Stimulated activated CD4-positive, alpha-beta T cell treated with anti-CD3 and anti-CD28 coated beads, Interleukin-15, amount 100 ng/mL, for 24 hours (primary cell): ENCODE measurements at regions not wholly inside any gene's neighbourhood (a gene's known extent, or its start where the extent isn't known, plus 50 kb on each side); places are given as distances from the start of the nearest gene placed in this dataset.
"Not testable (repeated sequence)": the region's sequence is repeated elsewhere in the genome, so short reads cannot be mapped to it uniquely, and the experiment has no call there.

Experiments used
- DNase-seq: peaks from one replicate; pipeline ENCODE4 v3.0.0-alpha.2; 2020

DNA sequence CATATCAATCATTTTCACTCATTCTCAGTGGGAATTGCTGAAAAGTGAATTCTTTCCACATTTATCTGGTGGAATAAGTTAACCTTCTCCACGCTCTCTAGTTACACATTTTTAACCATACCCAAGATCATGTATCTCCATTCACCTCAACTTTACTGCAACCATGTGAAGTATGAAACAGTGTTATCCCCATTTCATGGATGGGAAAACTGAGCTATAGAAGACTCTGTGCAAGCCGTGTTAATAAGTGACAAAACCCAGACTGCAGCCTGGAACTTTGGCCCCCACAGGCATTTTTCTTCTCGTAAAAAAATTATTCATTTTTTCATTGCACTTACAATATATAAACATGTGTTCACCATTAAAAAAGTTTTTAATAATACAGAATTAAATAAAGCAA, 82.4 kb upstream of the CCND2 start:
- DNase-seq = no peak

DNA sequence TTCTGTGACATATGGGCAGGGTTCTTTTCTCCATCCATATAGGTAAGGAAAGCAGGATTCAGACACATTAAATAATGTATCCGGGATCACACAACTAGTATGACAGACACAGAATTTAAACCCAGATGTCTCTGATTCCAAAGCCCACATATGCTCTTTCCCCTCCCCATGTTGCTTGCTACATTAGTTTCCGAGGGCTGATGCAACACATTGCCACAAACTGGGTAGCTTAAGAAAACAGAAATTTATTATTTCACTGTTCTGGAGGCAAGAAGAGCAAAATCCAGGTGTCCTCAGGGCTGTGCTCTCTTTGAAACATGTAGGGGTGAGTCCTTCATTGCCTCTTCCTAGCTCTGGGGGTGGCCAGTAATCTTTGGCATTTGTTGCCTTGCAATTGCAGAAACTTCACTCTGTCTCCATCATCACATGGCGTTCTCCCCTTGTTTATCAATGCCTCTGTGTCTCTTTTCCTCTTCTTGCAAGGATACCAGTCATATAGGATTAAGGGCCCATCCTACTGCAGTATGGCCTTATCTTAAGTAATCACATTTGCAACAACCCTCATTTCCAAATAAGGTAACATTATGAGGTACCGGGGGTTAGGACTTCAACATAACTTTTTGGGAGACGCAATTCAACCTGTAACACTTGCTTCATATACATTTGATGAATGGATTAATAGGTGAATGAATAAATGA, 83.0 kb upstream of the CCND2 start:
- DNase-seq = no peak

DNA sequence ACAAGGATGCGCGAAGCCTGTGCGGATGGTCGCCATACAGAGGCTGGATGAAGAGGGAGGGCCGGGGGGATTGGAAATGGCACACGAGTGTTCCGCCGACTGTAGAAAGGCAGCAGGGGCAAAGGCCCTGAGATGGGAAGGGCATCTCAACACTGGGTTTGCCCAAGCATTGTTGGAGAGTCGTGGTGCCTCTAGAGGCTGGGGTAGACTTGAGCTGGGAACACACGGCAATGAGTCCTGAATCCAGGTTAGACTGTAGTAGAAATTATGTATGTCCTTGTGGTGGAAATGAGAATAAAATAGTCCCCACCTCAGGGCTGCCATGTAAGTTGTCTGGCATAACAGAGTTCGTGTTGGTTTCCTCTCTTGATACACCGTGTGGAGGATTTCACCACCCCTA, 83.8 kb upstream of the CCND2 start:
- no peak for DNase-seq

DNA sequence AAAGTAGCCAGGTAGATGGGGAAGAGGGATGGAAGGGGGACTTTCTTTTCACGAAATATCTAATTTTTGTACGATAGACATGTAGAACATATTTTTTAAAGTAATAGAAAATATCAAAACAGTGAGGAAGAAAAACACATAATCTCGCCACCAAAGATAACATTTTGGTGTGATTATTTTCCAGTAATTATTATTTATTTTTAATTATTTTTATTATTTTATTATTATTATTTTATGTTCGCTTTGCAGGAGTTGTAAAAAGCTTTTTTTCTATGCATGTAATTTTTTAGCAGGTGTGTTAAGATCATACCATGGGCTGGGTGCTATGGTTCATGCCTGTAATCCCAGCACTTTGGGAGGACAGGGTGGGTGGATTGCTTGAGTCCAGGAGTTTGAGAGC, 85.6 kb upstream of the CCND2 start:
- no peak for DNase-seq

GRCh38 chr12:4187315-4187714, 86.2 kb upstream of the CCND2 start:
- DNase-seq = not testable (repeated sequence)

GRCh38 chr12:4178424-4179170, 95.0 kb upstream of the CCND2 start:
- peak; percentile 30 for DNase-seq

DNA sequence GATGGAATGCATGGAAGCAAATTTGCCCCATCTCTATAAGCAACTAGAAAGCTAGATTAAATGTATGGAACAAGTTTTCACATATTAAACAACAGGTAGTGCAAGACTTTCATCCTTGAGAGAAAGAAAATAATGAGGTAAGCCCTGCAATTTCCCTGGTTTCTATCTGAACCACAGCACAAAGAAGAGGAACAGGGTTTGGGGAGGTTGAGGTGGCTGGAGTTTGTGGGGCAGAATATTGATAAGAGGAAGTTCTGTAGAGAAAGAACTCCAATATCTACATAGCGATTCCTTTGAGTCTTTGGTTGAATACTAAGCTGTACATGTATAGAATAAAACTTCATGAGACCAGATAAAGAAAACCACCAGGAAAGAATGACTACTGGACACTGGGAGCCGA, 96.3 kb upstream of the CCND2 start:
- DNase-seq = no peak

- no peak for DNase-seq
Observed at GRCh38 chr12:4176168-4176567, 97.4 kb upstream of the CCND2 start.

GRCh38 chr12:4174417-4174816, 99.1 kb upstream of the CCND2 start:
- DNase-seq = no peak

DNA sequence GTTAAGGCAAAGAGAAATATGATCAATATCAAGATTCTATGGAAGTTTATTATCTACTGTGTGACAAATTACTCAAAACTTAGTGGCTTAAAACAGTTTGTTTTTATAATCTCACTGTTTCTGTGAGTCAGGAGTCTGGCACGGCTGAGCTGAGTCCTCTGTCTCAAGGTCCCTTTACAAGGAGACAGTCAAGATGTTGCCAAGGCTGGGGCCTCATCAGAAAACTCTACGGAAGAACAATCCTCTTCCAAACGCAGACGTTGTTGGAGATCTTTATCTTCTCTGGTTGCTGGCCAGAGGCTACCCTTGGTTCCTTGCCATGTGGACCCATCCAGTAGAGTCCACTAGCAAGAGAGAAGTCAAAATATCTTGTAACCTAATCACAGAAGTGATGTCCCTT, 100.6 kb upstream of the CCND2 start:
- no peak for DNase-seq

GRCh38 chr12:4171742-4172141, 101.8 kb upstream of the CCND2 start:
- DNase-seq = no peak

GRCh38 chr12:4169959-4170358, 103.6 kb upstream of the CCND2 start:
- peak; percentile 51 for DNase-seq

- no peak for DNase-seq
Observed at GRCh38 chr12:4169531-4169930, 104.0 kb upstream of the CCND2 start.

DNA sequence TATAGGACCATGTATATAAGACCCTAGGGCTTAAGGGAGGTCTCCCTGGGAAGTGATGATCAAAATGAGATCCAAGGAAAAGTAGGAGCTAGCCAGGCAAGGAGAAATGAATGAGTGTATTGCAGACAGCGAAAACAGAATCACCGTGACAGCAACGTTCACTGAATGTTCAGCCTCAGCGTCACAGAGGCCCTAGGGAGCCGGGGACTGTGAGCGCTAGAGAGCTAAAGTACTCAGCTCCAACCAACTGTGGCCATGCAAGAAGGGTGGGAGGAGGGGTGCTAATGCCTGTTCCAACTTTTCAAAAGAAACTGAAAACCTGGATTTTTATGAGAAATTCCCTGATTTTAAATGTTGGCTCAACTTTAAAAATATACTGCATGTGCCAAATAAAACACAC, 105.5 kb upstream of the CCND2 start:
- DNase-seq = no peak

- DNase-seq = peak; percentile 81
Observed at GRCh38 chr12:4164559-4165558, 108.7 kb upstream of the CCND2 start.

DNA sequence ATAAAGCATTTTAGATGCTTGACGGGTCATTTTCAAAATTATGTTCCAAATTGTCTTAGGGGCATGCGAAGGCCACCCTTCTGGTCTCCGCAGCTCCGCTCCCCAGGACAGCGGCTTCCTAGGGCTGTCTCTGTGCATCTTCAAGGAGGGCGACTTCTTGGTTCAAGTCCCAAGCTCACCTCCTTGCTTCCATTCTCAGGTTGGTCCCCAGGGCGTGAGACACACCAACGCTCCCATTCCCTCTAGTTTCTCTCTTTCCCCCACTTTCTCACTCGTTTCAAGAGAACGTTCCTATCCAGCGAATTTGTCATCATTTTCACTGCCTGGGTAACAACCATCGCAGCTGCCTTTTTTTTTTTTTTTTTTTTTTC, 109.4 kb upstream of the CCND2 start:
- DNase-seq = no peak

DNA sequence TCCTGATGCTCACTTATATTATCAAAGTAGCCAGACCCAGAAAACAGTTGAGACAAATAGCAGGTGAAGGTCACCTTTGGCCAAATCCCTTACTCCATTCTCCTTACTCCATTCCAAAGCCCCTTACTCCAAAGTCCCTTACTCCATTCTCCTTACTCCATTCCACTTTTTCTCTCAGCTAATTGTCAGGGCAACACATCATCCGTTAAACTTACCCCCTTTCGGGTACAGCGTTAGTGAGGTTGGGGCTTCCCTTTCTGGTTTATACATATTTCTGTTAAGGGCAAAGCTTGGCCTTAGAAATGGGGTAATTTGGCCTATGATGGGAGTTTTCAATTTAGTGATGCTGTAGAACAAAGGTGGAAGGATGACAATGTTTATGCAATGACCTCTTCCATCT, 111.8 kb upstream of the CCND2 start:
- DNase-seq = no peak

GRCh38 chr12:4160314-4161040, 113.1 kb upstream of the CCND2 start:
- DNase-seq = no peak

DNA sequence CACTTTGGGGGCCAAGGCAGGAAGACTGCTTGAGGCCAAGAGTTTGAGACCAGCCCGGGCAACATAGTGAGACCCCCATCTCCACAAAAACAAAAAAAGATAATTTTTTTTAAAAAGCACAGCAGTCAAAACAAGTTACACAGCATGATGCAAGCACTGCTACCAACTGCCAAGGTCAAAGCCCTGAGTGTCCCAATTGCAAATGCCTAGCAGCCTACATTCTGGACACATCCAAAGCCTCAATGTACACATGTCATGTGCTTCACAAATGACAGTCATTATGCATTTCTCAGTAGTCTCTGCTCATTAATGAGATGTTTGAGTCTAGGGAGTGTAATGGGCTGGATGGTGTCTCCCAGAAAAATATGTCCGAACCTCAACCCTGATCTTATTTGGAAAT, 113.7 kb upstream of the CCND2 start:
- DNase-seq = no peak

GRCh38 chr12:4158306-4158705, 115.3 kb upstream of the CCND2 start:
- DNase-seq = no peak

GRCh38 chr12:4157122-4157521, 116.4 kb upstream of the CCND2 start:
- no peak for DNase-seq

DNA sequence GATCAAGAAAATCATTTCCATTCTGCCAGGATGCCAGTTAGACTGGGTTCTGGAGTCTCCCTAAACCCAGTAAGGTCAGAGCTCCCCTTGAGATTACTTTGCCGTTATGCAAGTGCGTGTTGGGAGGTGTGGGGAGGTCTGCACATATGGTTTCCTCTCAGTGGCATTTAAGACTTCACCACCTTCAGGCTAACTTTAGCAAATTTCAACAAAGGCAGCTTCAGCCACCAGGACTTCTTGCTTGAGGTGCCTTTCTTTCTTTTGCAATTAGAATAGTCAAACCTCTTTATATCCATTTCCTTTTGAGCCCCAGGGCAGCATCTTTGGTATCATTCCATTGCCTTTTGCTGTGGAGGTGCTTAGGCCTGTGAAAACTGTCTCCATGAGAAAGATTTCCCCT, 117.2 kb upstream of the CCND2 start:
- DNase-seq = no peak

DNA sequence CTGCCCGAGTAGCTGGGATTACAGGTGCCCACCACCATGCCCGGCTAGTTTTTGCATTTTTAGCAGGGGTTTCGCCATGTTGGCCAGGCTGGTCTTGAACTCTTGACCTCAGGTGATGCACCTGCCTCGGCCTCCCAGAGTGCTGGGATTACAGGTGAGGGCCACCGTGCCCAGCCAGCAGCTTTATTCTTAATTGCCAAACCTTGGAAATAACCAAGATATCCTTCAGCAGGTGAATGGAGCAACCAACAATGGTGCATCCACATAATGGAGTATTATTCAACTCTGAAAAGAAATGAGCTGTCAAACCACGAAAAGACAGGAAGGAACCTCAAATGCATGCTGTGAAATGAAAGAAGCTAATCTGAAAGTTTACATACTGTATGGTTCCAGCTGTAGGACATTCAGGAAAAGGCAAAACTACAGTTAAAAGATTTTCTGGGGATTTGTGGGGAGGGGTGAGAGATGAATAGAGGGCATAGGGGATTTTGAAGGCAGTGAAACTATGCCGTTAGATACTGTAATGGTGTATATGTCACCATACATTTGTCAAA, 118.8 kb upstream of the CCND2 start:
- DNase-seq = no peak
